ENCODE measurements at regions not wholly inside any gene's neighbourhood (a gene's known extent, or its start where the extent isn't known, plus 50 kb on each side); places are given as distances from the start of the nearest gene placed in this dataset.

DNA sequence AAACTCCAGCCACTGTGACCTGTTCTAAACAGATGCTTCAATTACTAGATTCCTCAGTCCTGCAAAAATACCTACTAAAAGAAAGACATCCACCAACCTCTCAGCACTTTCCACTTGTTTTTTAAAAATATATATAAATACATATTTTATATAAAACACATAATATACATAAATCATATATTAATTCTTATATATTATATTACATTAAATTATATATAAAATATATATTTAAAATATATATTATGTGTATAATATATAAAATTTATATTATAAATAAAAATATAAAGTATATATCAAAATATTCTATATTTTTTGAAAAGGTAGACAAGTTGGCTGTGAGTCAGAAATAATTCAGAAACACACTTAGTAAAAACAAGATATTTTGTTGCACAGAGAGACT lies 2371.8 kb upstream of the ACO1 start:
- Histone ChIP-seq H3K9ac (ENCODE audit: control insufficient read depth, insufficient read depth, low read length) (no peak overlapping the region), H3K27ac (ENCODE audit: control insufficient read depth, insufficient read depth) (no peak overlapping the region), H3K27me3 (replicated peaks in 1 of 2; ENCODE audit: control insufficient read depth in 2 of 2, insufficient read depth in 2 of 2, low read length in 1 of 2) (no peaks in the 10 kb centered on the region), H4K20me1 (ENCODE audit: control insufficient read depth, insufficient read depth) (no peaks in the 10 kb centered on the region), H3K79me2 (ENCODE audit: control insufficient read depth, insufficient read depth, low read length) (no peaks in the 10 kb centered on the region), H3K4me1 (ENCODE audit: control insufficient read depth, insufficient read depth, low read length) (no peaks in the 10 kb centered on the region), H3K9me3 (replicated peaks; ENCODE audit: control insufficient read depth, insufficient read depth, low read length) (no peaks in the 10 kb centered on the region), H2AFZ (ENCODE audit: control insufficient read depth, low read depth, low read length) (no peak overlapping the region), H3K4me3 (no peak overlapping the region), H3K36me3 (ENCODE audit: control insufficient read depth in 2 of 2, insufficient read depth in 2 of 2, low read length in 1 of 2) (no peaks in the 10 kb centered on the region), H3K4me2 (ENCODE audit: control insufficient read depth, insufficient read depth) (no peak overlapping the region)
- RAD21 ChIA-PET (ENCODE audit: unreplicated experiment) = no interaction called here
- SMC1A ChIA-PET (ENCODE audit: uncharacterized antibody, unreplicated experiment) = no interaction called here
- TF ChIP-seq, protein P1, sequence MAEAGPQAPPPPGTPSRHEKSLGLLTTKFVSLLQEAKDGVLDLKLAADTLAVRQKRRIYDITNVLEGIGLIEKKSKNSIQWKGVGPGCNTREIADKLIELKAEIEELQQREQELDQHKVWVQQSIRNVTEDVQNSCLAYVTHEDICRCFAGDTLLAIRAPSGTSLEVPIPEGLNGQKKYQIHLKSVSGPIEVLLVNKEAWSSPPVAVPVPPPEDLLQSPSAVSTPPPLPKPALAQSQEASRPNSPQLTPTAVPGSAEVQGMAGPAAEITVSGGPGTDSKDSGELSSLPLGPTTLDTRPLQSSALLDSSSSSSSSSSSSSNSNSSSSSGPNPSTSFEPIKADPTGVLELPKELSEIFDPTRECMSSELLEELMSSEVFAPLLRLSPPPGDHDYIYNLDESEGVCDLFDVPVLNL (IDR thresholded peaks at IDR 0.05; ENCODE audit: low read depth, low read length) = no peak
- TF ChIP-seq SMAD1 (IDR thresholded peaks at IDR 0.05; ENCODE audit: low read depth, partially characterized antibody) (no peak), BRCA1 (IDR thresholded peaks at IDR 0.05; ENCODE audit: low read depth, low read length) (no peak), PAX8 (IDR thresholded peaks at IDR 0.05) (no peak), MEF2B (IDR thresholded peaks at IDR 0.05; ENCODE audit: partially characterized antibody, poor library complexity, severe bottlenecking) (no peak), TARDBP (IDR thresholded peaks at IDR 0.05; ENCODE audit: borderline replicate concordance) (no peak), TCF3 (IDR thresholded peaks at IDR 0.05; ENCODE audit: borderline replicate concordance, insufficient read depth, low read depth, low read length) (no peak), FOXM1 (IDR thresholded peaks at IDR 0.05; ENCODE audit: low read depth, low read length) (no peak), EED (IDR thresholded peaks at IDR 0.05; ENCODE audit: low read depth) (no peak)
- TF ChIP-seq, protein P2, sequence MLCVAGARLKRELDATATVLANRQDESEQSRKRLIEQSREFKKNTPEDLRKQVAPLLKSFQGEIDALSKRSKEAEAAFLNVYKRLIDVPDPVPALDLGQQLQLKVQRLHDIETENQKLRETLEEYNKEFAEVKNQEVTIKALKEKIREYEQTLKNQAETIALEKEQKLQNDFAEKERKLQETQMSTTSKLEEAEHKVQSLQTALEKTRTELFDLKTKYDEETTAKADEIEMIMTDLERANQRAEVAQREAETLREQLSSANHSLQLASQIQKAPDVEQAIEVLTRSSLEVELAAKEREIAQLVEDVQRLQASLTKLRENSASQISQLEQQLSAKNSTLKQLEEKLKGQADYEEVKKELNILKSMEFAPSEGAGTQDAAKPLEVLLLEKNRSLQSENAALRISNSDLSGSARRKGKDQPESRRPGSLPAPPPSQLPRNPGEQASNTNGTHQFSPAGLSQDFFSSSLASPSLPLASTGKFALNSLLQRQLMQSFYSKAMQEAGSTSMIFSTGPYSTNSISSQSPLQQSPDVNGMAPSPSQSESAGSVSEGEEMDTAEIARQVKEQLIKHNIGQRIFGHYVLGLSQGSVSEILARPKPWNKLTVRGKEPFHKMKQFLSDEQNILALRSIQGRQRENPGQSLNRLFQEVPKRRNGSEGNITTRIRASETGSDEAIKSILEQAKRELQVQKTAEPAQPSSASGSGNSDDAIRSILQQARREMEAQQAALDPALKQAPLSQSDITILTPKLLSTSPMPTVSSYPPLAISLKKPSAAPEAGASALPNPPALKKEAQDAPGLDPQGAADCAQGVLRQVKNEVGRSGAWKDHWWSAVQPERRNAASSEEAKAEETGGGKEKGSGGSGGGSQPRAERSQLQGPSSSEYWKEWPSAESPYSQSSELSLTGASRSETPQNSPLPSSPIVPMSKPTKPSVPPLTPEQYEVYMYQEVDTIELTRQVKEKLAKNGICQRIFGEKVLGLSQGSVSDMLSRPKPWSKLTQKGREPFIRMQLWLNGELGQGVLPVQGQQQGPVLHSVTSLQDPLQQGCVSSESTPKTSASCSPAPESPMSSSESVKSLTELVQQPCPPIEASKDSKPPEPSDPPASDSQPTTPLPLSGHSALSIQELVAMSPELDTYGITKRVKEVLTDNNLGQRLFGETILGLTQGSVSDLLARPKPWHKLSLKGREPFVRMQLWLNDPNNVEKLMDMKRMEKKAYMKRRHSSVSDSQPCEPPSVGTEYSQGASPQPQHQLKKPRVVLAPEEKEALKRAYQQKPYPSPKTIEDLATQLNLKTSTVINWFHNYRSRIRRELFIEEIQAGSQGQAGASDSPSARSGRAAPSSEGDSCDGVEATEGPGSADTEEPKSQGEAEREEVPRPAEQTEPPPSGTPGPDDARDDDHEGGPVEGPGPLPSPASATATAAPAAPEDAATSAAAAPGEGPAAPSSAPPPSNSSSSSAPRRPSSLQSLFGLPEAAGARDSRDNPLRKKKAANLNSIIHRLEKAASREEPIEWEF (IDR thresholded peaks at IDR 0.05; ENCODE audit: insufficient replicate concordance, low read depth, low read length) = no peak
- TF ChIP-seq, protein P3, sequence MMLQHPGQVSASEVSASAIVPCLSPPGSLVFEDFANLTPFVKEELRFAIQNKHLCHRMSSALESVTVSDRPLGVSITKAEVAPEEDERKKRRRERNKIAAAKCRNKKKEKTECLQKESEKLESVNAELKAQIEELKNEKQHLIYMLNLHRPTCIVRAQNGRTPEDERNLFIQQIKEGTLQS (IDR thresholded peaks at IDR 0.05; ENCODE audit: borderline replicate concordance, extremely low read depth, low read depth, low read length) = no peak
- TF ChIP-seq, protein P4, sequence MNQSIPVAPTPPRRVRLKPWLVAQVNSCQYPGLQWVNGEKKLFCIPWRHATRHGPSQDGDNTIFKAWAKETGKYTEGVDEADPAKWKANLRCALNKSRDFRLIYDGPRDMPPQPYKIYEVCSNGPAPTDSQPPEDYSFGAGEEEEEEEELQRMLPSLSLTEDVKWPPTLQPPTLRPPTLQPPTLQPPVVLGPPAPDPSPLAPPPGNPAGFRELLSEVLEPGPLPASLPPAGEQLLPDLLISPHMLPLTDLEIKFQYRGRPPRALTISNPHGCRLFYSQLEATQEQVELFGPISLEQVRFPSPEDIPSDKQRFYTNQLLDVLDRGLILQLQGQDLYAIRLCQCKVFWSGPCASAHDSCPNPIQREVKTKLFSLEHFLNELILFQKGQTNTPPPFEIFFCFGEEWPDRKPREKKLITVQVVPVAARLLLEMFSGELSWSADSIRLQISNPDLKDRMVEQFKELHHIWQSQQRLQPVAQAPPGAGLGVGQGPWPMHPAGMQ (IDR thresholded peaks at IDR 0.05; ENCODE audit: borderline replicate concordance) = no peak
- CTCF ChIA-PET = no interaction called here
- no peak for DNase-seq (ENCODE audit: low read depth, low spot score)
- BruUV-seq (replicated peaks) = no TSS peak
- FAIRE-seq = no peak
- intact Hi-C loops (cut with micrococcal nuclease; ENCODE audit: unreplicated experiment) = no loop called here
- ATAC-seq = no peak
- in situ Hi-C loops (cut with MboI) = no loop called here
- POLR2A ChIA-PET = no interaction called here
